ENCODE measurements at regions not wholly inside any gene's neighbourhood (a gene's known extent, or its start where the extent isn't known, plus 50 kb on each side); places are given as distances from the start of the nearest gene placed in this dataset.

- DNase-seq = no peak
Observed at GRCh38 chr5:3654515-3654914, 58.9 kb downstream of the IRX1 start.

GRCh38 chr5:3656803-3657202, 61.2 kb downstream of the IRX1 start:
- DNase-seq = no peak

GRCh38 chr5:3657364-3658022, 61.9 kb downstream of the IRX1 start:
- no peak for DNase-seq

- DNase-seq = no peak
Observed at GRCh38 chr5:3658929-3659328, 63.3 kb downstream of the IRX1 start.

GRCh38 chr5:3659907-3660306, 64.3 kb downstream of the IRX1 start:
- no peak for DNase-seq

- DNase-seq = no peak
Observed at GRCh38 chr5:3660630-3661029, 65.0 kb downstream of the IRX1 start.

- DNase-seq = no peak
Observed at GRCh38 chr5:3661755-3662296, 66.2 kb downstream of the IRX1 start.

GRCh38 chr5:3662344-3662743, 66.7 kb downstream of the IRX1 start:
- no peak for DNase-seq

GRCh38 chr5:3671337-3671736, 75.7 kb downstream of the IRX1 start:
- DNase-seq = no peak

- DNase-seq = no peak
Observed at GRCh38 chr5:3678801-3679200, 83.2 kb downstream of the IRX1 start.

- DNase-seq = no peak
Observed at GRCh38 chr5:3680821-3681220, 85.2 kb downstream of the IRX1 start.

- no peak for DNase-seq
Observed at GRCh38 chr5:3684118-3684517, 88.5 kb downstream of the IRX1 start.

GRCh38 chr5:3684771-3685354, 89.2 kb downstream of the IRX1 start:
- no peak for DNase-seq

GRCh38 chr5:3694819-3695218, 99.2 kb downstream of the IRX1 start:
- no peak for DNase-seq

- no peak for DNase-seq
Observed at GRCh38 chr5:3695818-3696217, 100.2 kb downstream of the IRX1 start.

- no peak for DNase-seq
Observed at GRCh38 chr5:3698412-3698811, 102.8 kb downstream of the IRX1 start.

GRCh38 chr5:3701694-3702093, 106.1 kb downstream of the IRX1 start:
- DNase-seq = no peak

- DNase-seq = no peak
Observed at GRCh38 chr5:3704661-3705060, 109.0 kb downstream of the IRX1 start.

- no peak for DNase-seq
Observed at GRCh38 chr5:3709068-3709716, 113.6 kb downstream of the IRX1 start.

- no peak for DNase-seq
Observed at GRCh38 chr5:3709717-3710348, 114.2 kb downstream of the IRX1 start.

- no peak for DNase-seq
Observed at GRCh38 chr5:3715062-3715461, 119.4 kb downstream of the IRX1 start.

- no peak for DNase-seq
Observed at GRCh38 chr5:3729631-3730030, 134.0 kb downstream of the IRX1 start.

- DNase-seq = no peak
Observed at GRCh38 chr5:3734632-3735031, 139.0 kb downstream of the IRX1 start.

GRCh38 chr5:3736466-3736865, 140.8 kb downstream of the IRX1 start:
- DNase-seq = no peak
